ENCODE measurements at regions not wholly inside any gene's neighbourhood (a gene's known extent, or its start where the extent isn't known, plus 50 kb on each side); places are given as distances from the start of the nearest gene placed in this dataset.

DNA sequence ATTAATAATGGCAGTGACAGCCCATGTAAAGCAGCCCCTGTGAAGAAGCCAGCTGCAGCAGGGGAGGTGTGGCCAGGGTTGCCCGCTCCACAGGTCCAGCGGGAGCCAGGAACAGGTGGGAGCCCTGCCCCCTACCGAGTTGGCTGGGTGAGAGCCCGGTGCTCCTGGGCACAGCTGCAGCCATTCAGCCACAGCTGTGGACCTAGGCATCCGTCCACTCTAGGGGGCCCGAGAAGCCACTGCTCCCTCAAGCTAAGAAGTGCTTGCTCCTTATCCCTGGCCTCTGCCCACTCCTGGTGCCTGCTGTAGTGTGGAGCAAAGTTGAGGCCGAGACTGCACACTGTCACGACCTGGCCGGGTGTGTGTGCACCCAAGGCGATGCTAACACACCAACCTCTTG, 1469.0 kb downstream of the PCDH7 start:
- no peaks in the 10 kb centered on the region for H3K4me1 ChIP-seq (ENCODE audit: control insufficient read depth in 1 of 2, insufficient read depth in 2 of 2, low read length in 2 of 2)
- H3K4me3 ChIP-seq (replicated peaks in 1 of 3; ENCODE audit: low read depth in 2 of 3, low read length in 3 of 3), result no peak overlapping the region
- no peaks in the 10 kb centered on the region for H3K36me3 Mint-ChIP-seq
- H3K27ac Mint-ChIP-seq, result no peak overlapping the region
- H3K36me3 ChIP-seq (replicated peaks in 1 of 2; ENCODE audit: control insufficient read depth in 1 of 2, insufficient read depth in 2 of 2, low read length in 2 of 2), result no peaks in the 10 kb centered on the region
- no peaks in the 10 kb centered on the region for H3K79me2 ChIP-seq (ENCODE audit: insufficient read depth, low read length)
- H3K9me3 Mint-ChIP-seq, result peaks cover 0 to 13% (median 5%) of the 10 kb centered on the region in 7 donors
- WGBS (ENCODE audit: insufficient coverage), result 80% methylated on average over 5 of the region's 10 CpGs
- H3K4me3 Mint-ChIP-seq, result no peak overlapping the region
- no peaks in the 10 kb centered on the region for H3K4me1 Mint-ChIP-seq
- no peak for DNase-seq
- H3K9me3 ChIP-seq (replicated peaks in 1 of 2; ENCODE audit: control insufficient read depth in 1 of 2, insufficient read depth in 1 of 2, low read length in 2 of 2), result peaks cover 12 to 15% of the 10 kb centered on the region in 2 donors
- H3K27ac ChIP-seq (ENCODE audit: low read depth in 1 of 2, low read length in 2 of 2), result no peak overlapping the region
- H3K27me3 ChIP-seq (ENCODE audit: control insufficient read depth in 2 of 2, insufficient read depth in 2 of 2, low read length in 2 of 2), result no peaks in the 10 kb centered on the region
- H2AFZ ChIP-seq (ENCODE audit: insufficient read depth, low read depth, low read length, poor library complexity, severe bottlenecking), result no peak overlapping the region
- intact Hi-C loops (cut with micrococcal nuclease), result no loop called here
- H3K27me3 Mint-ChIP-seq (ENCODE audit: low read depth in 3 of 3), result peaks cover 0 to 3% (median 0%) of the 10 kb centered on the region in 3 donors
- no peak overlapping the region for H3K9ac ChIP-seq (ENCODE audit: insufficient read depth, low read length, poor library complexity, severe bottlenecking)
- no peak overlapping the region for H3K4me2 ChIP-seq (replicated peaks; ENCODE audit: extremely low read depth, low read length, poor library complexity, severe bottlenecking)
- TF ChIP-seq, protein P1, sequence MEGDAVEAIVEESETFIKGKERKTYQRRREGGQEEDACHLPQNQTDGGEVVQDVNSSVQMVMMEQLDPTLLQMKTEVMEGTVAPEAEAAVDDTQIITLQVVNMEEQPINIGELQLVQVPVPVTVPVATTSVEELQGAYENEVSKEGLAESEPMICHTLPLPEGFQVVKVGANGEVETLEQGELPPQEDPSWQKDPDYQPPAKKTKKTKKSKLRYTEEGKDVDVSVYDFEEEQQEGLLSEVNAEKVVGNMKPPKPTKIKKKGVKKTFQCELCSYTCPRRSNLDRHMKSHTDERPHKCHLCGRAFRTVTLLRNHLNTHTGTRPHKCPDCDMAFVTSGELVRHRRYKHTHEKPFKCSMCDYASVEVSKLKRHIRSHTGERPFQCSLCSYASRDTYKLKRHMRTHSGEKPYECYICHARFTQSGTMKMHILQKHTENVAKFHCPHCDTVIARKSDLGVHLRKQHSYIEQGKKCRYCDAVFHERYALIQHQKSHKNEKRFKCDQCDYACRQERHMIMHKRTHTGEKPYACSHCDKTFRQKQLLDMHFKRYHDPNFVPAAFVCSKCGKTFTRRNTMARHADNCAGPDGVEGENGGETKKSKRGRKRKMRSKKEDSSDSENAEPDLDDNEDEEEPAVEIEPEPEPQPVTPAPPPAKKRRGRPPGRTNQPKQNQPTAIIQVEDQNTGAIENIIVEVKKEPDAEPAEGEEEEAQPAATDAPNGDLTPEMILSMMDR (IDR thresholded peaks at IDR 0.05), result no peak
- no peaks in the 10 kb centered on the region for H4K20me1 ChIP-seq (ENCODE audit: insufficient read depth, low read length)

DNA sequence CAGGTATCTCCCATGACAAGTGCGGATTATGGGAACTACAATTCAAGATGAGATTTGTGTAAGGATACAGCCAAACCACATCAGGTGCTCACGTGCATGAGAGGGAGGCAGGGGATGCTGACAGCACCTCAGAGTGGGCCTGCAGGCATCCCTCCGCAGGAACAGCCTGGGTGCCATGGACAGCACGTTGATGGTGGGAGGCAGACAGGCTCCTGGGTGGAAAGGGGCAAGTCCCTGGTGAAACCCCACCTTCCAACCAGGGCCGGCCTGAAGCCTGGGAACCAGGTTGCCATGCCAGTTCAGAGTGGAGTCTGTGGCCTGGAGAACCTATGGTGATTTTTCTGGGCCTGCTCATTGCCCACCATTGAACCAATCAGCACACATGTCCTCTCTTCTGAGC, 1469.6 kb downstream of the PCDH7 start:
- H3K27ac ChIP-seq (ENCODE audit: low read depth in 1 of 2, low read length in 2 of 2), result no peak overlapping the region
- H3K4me1 ChIP-seq (ENCODE audit: control insufficient read depth in 1 of 2, insufficient read depth in 2 of 2, low read length in 2 of 2), result no peaks in the 10 kb centered on the region
- H3K27me3 ChIP-seq (ENCODE audit: control insufficient read depth in 2 of 2, insufficient read depth in 2 of 2, low read length in 2 of 2), result no peaks in the 10 kb centered on the region
- H3K9ac ChIP-seq (ENCODE audit: insufficient read depth, low read length, poor library complexity, severe bottlenecking), result no peak overlapping the region
- H3K27ac Mint-ChIP-seq, result no peak overlapping the region
- H3K79me2 ChIP-seq (ENCODE audit: insufficient read depth, low read length), result no peaks in the 10 kb centered on the region
- H3K4me2 ChIP-seq (replicated peaks; ENCODE audit: extremely low read depth, low read length, poor library complexity, severe bottlenecking), result no peak overlapping the region
- no peaks in the 10 kb centered on the region for H3K36me3 Mint-ChIP-seq
- intact Hi-C loops (cut with micrococcal nuclease), result no loop called here
- H3K9me3 ChIP-seq (replicated peaks in 1 of 2; ENCODE audit: control insufficient read depth in 1 of 2, insufficient read depth in 1 of 2, low read length in 2 of 2), result peaks cover 12 to 15% of the 10 kb centered on the region in 2 donors
- H3K4me1 Mint-ChIP-seq, result no peaks in the 10 kb centered on the region
- H3K4me3 ChIP-seq (replicated peaks in 1 of 3; ENCODE audit: low read depth in 2 of 3, low read length in 3 of 3), result no peak overlapping the region
- H3K36me3 ChIP-seq (replicated peaks in 1 of 2; ENCODE audit: control insufficient read depth in 1 of 2, insufficient read depth in 2 of 2, low read length in 2 of 2), result no peaks in the 10 kb centered on the region
- H3K9me3 Mint-ChIP-seq, result peaks cover 0 to 13% (median 5%) of the 10 kb centered on the region in 7 donors
- TF ChIP-seq, protein P1 (IDR thresholded peaks at IDR 0.05), result no peak
- no peak overlapping the region for H2AFZ ChIP-seq (ENCODE audit: insufficient read depth, low read depth, low read length, poor library complexity, severe bottlenecking)
- no peak for DNase-seq
- peaks cover 0 to 3% (median 0%) of the 10 kb centered on the region in 3 donors for H3K27me3 Mint-ChIP-seq (ENCODE audit: low read depth in 3 of 3)
- WGBS (ENCODE audit: insufficient coverage), result 82% methylated on average over 3 of the region's 5 CpGs
- H3K4me3 Mint-ChIP-seq, result no peak overlapping the region
- H4K20me1 ChIP-seq (ENCODE audit: insufficient read depth, low read length), result no peaks in the 10 kb centered on the region
